CD14-positive monocyte (primary cell): ENCODE measurements at regions not wholly inside any gene's neighbourhood (a gene's known extent, or its start where the extent isn't known, plus 50 kb on each side); places are given as distances from the start of the nearest gene placed in this dataset.

Experiments
- DNase-seq, 3 donors: peaks; one replicate each; pipeline ENCODE4 v3.0.0-alpha.2; 2011 to 2022
- H2AFZ ChIP-seq: 2 replicates; pipeline ENCODE4 v1.6.0; 2012; ENCODE audit warnings: mild to moderate bottlenecking, low read depth, low read length, inconsistent platforms; ENCODE audit not compliant: insufficient read depth, poor library complexity, severe bottlenecking
- H3K27ac ChIP-seq, 2 donors: 1 replicate in 1 of 2; 2 replicates in 1 of 2; pipeline ENCODE4 v1.5.1; 2012 to 2013; ENCODE audit warnings: low read length in 2 of 2, control low read depth in 1 of 2, inconsistent platforms in 1 of 2, low read depth in 1 of 2, mild to moderate bottlenecking in 1 of 2
- H3K27me3 ChIP-seq, 2 donors: one replicate each; pipeline versions ENCODE4 v1.6.0 to v1.6.1; 2011 to 2013; ENCODE audit warnings: low read length in 2 of 2; ENCODE audit not compliant: control insufficient read depth in 2 of 2, insufficient read depth in 2 of 2
- H3K36me3 ChIP-seq, 2 donors: replicated peaks in 1 of 2; 1 replicate in 1 of 2; 2 replicates in 1 of 2; pipeline versions ENCODE4 v1.5.1 to v1.6.1; 2012 to 2013; ENCODE audit warnings: low read length in 2 of 2, control low read depth in 1 of 2, inconsistent platforms in 1 of 2, mild to moderate bottlenecking in 1 of 2; ENCODE audit not compliant: insufficient read depth in 2 of 2, control insufficient read depth in 1 of 2
- H3K4me1 ChIP-seq, 2 donors: 1 replicate in 1 of 2; 2 replicates in 1 of 2; pipeline versions ENCODE4 v1.5.1 to v1.6.1; 2012 to 2013; ENCODE audit warnings: low read length in 2 of 2, control low read depth in 1 of 2, inconsistent platforms in 1 of 2, mild to moderate bottlenecking in 1 of 2, moderate library complexity in 1 of 2; ENCODE audit not compliant: insufficient read depth in 2 of 2, control insufficient read depth in 1 of 2
- H3K4me2 ChIP-seq: replicated peaks from 2 replicates; pipeline ENCODE3; 2012; ENCODE audit warnings: low read length, moderate library complexity, mild to moderate bottlenecking; ENCODE audit not compliant: poor library complexity, severe bottlenecking; ENCODE audit errors: extremely low read depth
- H3K4me3 ChIP-seq, 3 experiments: fragments of 200-600 bp in 1 of 3; sonication (generic) in 1 of 3; replicated peaks in 1 of 3; 1 replicate in 2 of 3; 2 replicates in 1 of 3; pipeline ENCODE4 v1.5.1; 2011 to 2013; ENCODE audit warnings: low read length in 3 of 3, mild to moderate bottlenecking in 3 of 3, control low read depth in 2 of 3, low read depth in 2 of 3, inconsistent platforms in 1 of 3, moderate library complexity in 1 of 3
- H3K79me2 ChIP-seq: 2 replicates; pipeline ENCODE4 v1.6.0; 2012; ENCODE audit warnings: mild to moderate bottlenecking, control low read depth, inconsistent platforms, low read length, moderate library complexity; ENCODE audit not compliant: insufficient read depth
- H3K9ac ChIP-seq: 2 replicates; pipeline ENCODE4 v1.6.0; 2017; ENCODE audit warnings: low read length, mild to moderate bottlenecking; ENCODE audit not compliant: insufficient read depth, poor library complexity, severe bottlenecking
- H3K9me3 ChIP-seq, 2 donors: replicated peaks in 1 of 2; 1 replicate in 1 of 2; 2 replicates in 1 of 2; pipeline versions ENCODE4 v1.5.1 to v1.6.1; 2012 to 2013; ENCODE audit warnings: low read length in 2 of 2, control low read depth in 1 of 2; ENCODE audit not compliant: control insufficient read depth in 1 of 2, insufficient read depth in 1 of 2
- H4K20me1 ChIP-seq: 2 replicates; pipeline ENCODE4 v1.6.0; 2012; ENCODE audit warnings: mild to moderate bottlenecking, low read length, control low read depth, moderate library complexity; ENCODE audit not compliant: insufficient read depth
- H3K27ac Mint-ChIP-seq, 7 donors: one replicate each; pipeline ENCODE4 v1.8.0; 2020; ENCODE audit warnings: mild to moderate bottlenecking in 7 of 7, mixed read lengths in 7 of 7, moderate library complexity in 6 of 7, inconsistent platforms in 2 of 7
- H3K27me3 Mint-ChIP-seq, 3 donors: one replicate each; pipeline ENCODE4 v1.8.0; 2021 to 2022; ENCODE audit warnings: low read depth in 3 of 3, mild to moderate bottlenecking in 3 of 3, mixed read lengths in 3 of 3, moderate library complexity in 3 of 3, inconsistent platforms in 1 of 3
- H3K36me3 Mint-ChIP-seq, 2 donors: one replicate each; pipeline ENCODE4 v1.8.0; 2020; ENCODE audit warnings: mixed read lengths in 2 of 2, inconsistent platforms in 1 of 2, mild to moderate bottlenecking in 1 of 2
- H3K4me1 Mint-ChIP-seq: one replicate; pipeline ENCODE4 v1.8.0; 2020; ENCODE audit warnings: mild to moderate bottlenecking, mixed read lengths
- H3K4me3 Mint-ChIP-seq, 2 donors: one replicate each; pipeline ENCODE4 v1.8.0; 2020; ENCODE audit warnings: mild to moderate bottlenecking in 2 of 2, mixed read lengths in 2 of 2, moderate library complexity in 1 of 2
- H3K9me3 Mint-ChIP-seq, 7 donors: one replicate each; pipeline ENCODE4 v1.8.0; 2020 to 2022; ENCODE audit warnings: mixed read lengths in 7 of 7, mild to moderate bottlenecking in 6 of 7, moderate library complexity in 6 of 7, inconsistent platforms in 2 of 7
- CTCF ChIP-seq: fragments of 200-600 bp; IDR thresholded peaks from one replicate; pipeline ENCODE4 v1.8.0; 2022; ENCODE audit warnings: antibody characterized with exemption, mild to moderate bottlenecking
- WGBS: methylation state at CpG from one replicate; pipeline ENCODE4 v1.1.5; 2013; ENCODE audit warnings: missing lambda C conversion rate; ENCODE audit not compliant: insufficient coverage; 5-methylcytosine and 5-hydroxymethylcytosine counted together
- intact Hi-C, 2 donors: fragments of 100-400 bp; cut with micrococcal nuclease; formaldehyde crosslinking; loops; one replicate each; pipeline versions ENCODE4 v1.15.0 to v1.15.1; 2023

- Histone ChIP-seq H3K9ac (no peak overlapping the region), H3K4me1 (no peaks in the 10 kb centered on the region), H3K4me3 (no peak overlapping the region), H3K36me3 (no peaks in the 10 kb centered on the region), H2AFZ (no peak overlapping the region), H3K9me3 (peaks cover 0 to 9% of the 10 kb centered on the region in 2 donors), H3K27me3 (no peaks in the 10 kb centered on the region), H3K79me2 (no peaks in the 10 kb centered on the region), H4K20me1 (no peaks in the 10 kb centered on the region), H3K4me2 (no peak overlapping the region), H3K27ac (no peak overlapping the region)
- WGBS = no CpG with 5 or more reads among the region's 2 CpGs
- H3K27me3 Mint-ChIP-seq = peaks cover 0 to 4% (median 0%) of the 10 kb centered on the region in 3 donors
- DNase-seq = no peak
- H3K36me3 Mint-ChIP-seq = no peaks in the 10 kb centered on the region
- no peaks in the 10 kb centered on the region for H3K4me1 Mint-ChIP-seq
- TF ChIP-seq CTCF = no peak
- intact Hi-C loops = no loop called here
- H3K9me3 Mint-ChIP-seq = peaks cover 0 to 6% (median 0%) of the 10 kb centered on the region in 7 donors
- no peak overlapping the region for H3K27ac Mint-ChIP-seq
- no peak overlapping the region for H3K4me3 Mint-ChIP-seq
Measured at GRCh38 chr7:12859761-12860160, 172.3 kb downstream of the ARL4A start.

- Histone ChIP-seq H3K9ac (no peak overlapping the region), H3K27me3 (no peaks in the 10 kb centered on the region), H3K27ac (no peak overlapping the region), H2AFZ (no peak overlapping the region), H4K20me1 (no peaks in the 10 kb centered on the region), H3K9me3 (peaks cover 0 to 12% of the 10 kb centered on the region in 2 donors), H3K4me1 (no peaks in the 10 kb centered on the region), H3K79me2 (no peaks in the 10 kb centered on the region), H3K36me3 (no peaks in the 10 kb centered on the region), H3K4me3 (no peak overlapping the region), H3K4me2 (no peak overlapping the region)
- 28% methylated on average over 3 of the region's 3 CpGs for WGBS
- H3K4me1 Mint-ChIP-seq = no peaks in the 10 kb centered on the region
- no peaks in the 10 kb centered on the region for H3K36me3 Mint-ChIP-seq
- no peak overlapping the region for H3K27ac Mint-ChIP-seq
- DNase-seq = no peak
- H3K27me3 Mint-ChIP-seq = peaks cover 0 to 4% (median 0%) of the 10 kb centered on the region in 3 donors
- intact Hi-C loops = no loop called here
- H3K4me3 Mint-ChIP-seq = no peak overlapping the region
- peaks cover 0 to 10% (median 2%) of the 10 kb centered on the region in 7 donors for H3K9me3 Mint-ChIP-seq
- no peak for TF ChIP-seq CTCF
Measured at GRCh38 chr7:12861070-12861469, 173.6 kb downstream of the ARL4A start.
